CD4-positive, CD25-positive, alpha-beta regulatory T cell (primary cell): ENCODE measurements at regions not wholly inside any gene's neighbourhood (a gene's known extent, or its start where the extent isn't known, plus 50 kb on each side); places are given as distances from the start of the nearest gene placed in this dataset.

Experiments
- ATAC-seq, 2 donors: fragments of 150-1000 bp; cut with Tn5 transposase; one replicate each; pipeline ENCODE4 v1.10.0; 2021; ENCODE audit warnings: low read depth in 2 of 2, moderate number of reproducible peaks in 2 of 2, moderate library complexity in 1 of 2
- DNase-seq, 3 donors: peaks; one replicate each; pipeline versions ENCODE4 v3.0.0 to v3.0.0-alpha.2; 2012 to 2022; ENCODE audit warnings: mixed read lengths in 1 of 3
- H3K27ac ChIP-seq: one replicate; pipeline ENCODE4 v1.7.0; 2013; ENCODE audit warnings: mild to moderate bottlenecking, low read length; ENCODE audit not compliant: insufficient read depth, poor library complexity, severe bottlenecking
- H3K27me3 ChIP-seq: one replicate; pipeline ENCODE4 v1.7.0; 2013; ENCODE audit warnings: low read length; ENCODE audit not compliant: control insufficient read depth, insufficient read depth
- H3K36me3 ChIP-seq: one replicate; pipeline ENCODE4 v1.7.0; 2013; ENCODE audit warnings: mild to moderate bottlenecking, low read length, moderate library complexity; ENCODE audit not compliant: control insufficient read depth, insufficient read depth
- H3K4me1 ChIP-seq: 2 replicates; pipeline ENCODE4 v1.7.0; 2013; ENCODE audit warnings: mild to moderate bottlenecking, low read length; ENCODE audit not compliant: insufficient read depth, control insufficient read depth, poor library complexity, severe bottlenecking
- H3K4me3 ChIP-seq: one replicate; pipeline ENCODE4 v1.7.0; 2013; ENCODE audit warnings: low read depth, mild to moderate bottlenecking, low read length, moderate library complexity
- H3K9me3 ChIP-seq, 2 experiments: 1 replicate in 1 of 2; 2 replicates in 1 of 2; pipeline ENCODE4 v1.7.0; 2013; ENCODE audit warnings: low read length in 2 of 2, mild to moderate bottlenecking in 1 of 2, moderate library complexity in 1 of 2; ENCODE audit not compliant: control insufficient read depth in 2 of 2
- H3K27ac Mint-ChIP-seq, 3 donors: one replicate each; pipeline ENCODE4 v1.8.0; 2020 to 2022; ENCODE audit warnings: mild to moderate bottlenecking in 3 of 3, mixed read lengths in 3 of 3, moderate library complexity in 2 of 3
- H3K27me3 Mint-ChIP-seq: one replicate; pipeline ENCODE4 v1.8.0; 2022; ENCODE audit warnings: mild to moderate bottlenecking, mixed read lengths
- H3K36me3 Mint-ChIP-seq: one replicate; pipeline ENCODE4 v1.8.0; 2020; ENCODE audit warnings: mixed read lengths
- H3K4me1 Mint-ChIP-seq, 4 donors: one replicate each; pipeline ENCODE4 v1.8.0; 2020 to 2022; ENCODE audit warnings: mixed read lengths in 4 of 4, mild to moderate bottlenecking in 1 of 4
- H3K4me3 Mint-ChIP-seq, 4 donors: one replicate each; pipeline ENCODE4 v1.8.0; 2020 to 2022; ENCODE audit warnings: mild to moderate bottlenecking in 4 of 4, mixed read lengths in 4 of 4, moderate library complexity in 3 of 4
- H3K9me3 Mint-ChIP-seq, 7 donors: one replicate each; pipeline ENCODE4 v1.8.0; 2020 to 2022; ENCODE audit warnings: mixed read lengths in 7 of 7, mild to moderate bottlenecking in 3 of 7, moderate library complexity in 2 of 7

DNA sequence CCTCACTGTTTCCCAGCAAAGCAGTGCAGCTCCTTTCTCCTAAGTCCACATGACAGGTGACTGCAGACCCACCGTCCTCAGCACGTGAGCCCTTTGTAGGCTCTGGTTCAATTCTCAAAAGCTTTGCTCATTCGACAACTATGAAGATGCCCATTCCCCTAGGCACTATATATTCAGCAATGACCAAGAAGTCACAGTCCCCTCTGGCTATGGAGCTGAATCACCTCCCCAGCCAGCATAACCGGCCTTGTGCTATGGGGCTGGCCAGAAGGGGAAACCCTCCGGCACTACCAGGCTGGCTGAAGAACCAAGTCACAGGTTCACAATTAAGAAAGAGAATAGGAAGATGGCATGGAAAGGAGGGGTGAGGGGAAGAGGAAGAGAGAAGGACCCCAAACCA is 139.7 kb downstream of the WSCD1 start:
- Histone ChIP-seq H3K4me3 (no peak overlapping the region), H3K9me3 (no peaks in the 10 kb centered on the region), H3K27me3 (no peaks in the 10 kb centered on the region), H3K4me1 (no peaks in the 10 kb centered on the region), H3K36me3 (no peaks in the 10 kb centered on the region), H3K27ac (no peak overlapping the region)
- peaks cover 0 to 5% (median 0%) of the 10 kb centered on the region in 7 donors for H3K9me3 Mint-ChIP-seq
- ATAC-seq (no peak), DNase-seq (no peak)
- no peaks in the 10 kb centered on the region for H3K27me3 Mint-ChIP-seq
- no peak overlapping the region for H3K27ac Mint-ChIP-seq
- no peak overlapping the region for H3K4me3 Mint-ChIP-seq
- H3K4me1 Mint-ChIP-seq: no peaks in the 10 kb centered on the region
- H3K36me3 Mint-ChIP-seq: no peaks in the 10 kb centered on the region

DNA sequence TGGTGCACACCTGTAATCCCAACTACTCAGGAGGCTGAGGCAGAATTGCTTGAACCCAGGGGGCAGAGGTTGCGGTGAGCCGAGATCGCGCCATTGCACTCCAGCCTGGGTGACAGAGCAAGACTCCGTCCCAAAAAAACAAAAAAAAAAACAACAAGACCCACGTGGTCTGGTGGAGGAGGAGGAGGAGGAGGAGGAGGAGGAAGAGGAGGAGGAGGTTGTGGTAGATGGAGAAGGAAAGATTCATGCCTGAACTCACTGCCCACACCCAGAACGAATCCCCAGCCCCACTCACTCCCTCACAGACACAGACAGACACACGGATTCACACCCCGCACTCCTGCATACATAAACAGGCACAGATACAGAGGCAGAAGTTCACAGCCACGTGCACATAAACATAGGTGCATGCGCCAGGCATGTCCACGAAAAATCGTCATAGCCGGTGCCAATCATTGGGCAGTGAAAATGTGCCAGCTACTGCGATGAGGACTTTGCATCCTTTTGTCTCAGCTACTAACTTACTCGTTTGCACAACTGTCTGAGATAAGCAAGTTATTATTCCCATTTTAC is 138.5 kb downstream of the WSCD1 start:
- no peak for ATAC-seq

DNA sequence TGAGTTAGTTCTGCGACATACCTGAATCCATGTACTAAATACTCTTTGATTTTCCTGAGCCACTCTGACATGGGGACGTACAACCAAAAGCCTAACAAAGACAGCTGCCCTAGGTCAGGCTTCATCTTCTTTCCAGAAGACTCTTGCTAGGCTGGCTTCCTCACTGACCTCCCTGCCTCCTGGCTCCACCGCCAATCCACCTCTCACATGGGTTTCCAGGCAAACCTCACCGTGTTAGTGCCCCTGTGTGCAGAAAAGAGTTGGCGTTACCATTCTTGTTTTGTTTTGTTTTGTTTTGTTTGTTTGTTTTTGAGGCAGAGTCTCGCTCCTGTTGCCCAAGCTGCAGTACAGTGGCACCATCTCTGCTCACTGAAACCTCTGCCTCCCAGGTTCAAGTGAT is 135.3 kb downstream of the WSCD1 start:
- no peaks in the 10 kb centered on the region for H3K36me3 Mint-ChIP-seq
- Histone ChIP-seq H3K27ac (no peak overlapping the region), H3K4me1 (no peaks in the 10 kb centered on the region), H3K4me3 (no peak overlapping the region), H3K36me3 (no peaks in the 10 kb centered on the region), H3K27me3 (no peaks in the 10 kb centered on the region), H3K9me3 (no peaks in the 10 kb centered on the region)
- no peaks in the 10 kb centered on the region for H3K27me3 Mint-ChIP-seq
- DNase-seq (no peak), ATAC-seq (no peak)
- H3K4me1 Mint-ChIP-seq: no peaks in the 10 kb centered on the region
- H3K27ac Mint-ChIP-seq: no peak overlapping the region
- no peak overlapping the region for H3K4me3 Mint-ChIP-seq
- H3K9me3 Mint-ChIP-seq: no peaks in the 10 kb centered on the region

More for the DNA sequence above, 138.5 kb downstream of the WSCD1 start:
- Mint-ChIP-seq H3K4me3 (no peak overlapping the region), H3K27me3 (no peaks in the 10 kb centered on the region), H3K27ac (no peak overlapping the region), H3K36me3 (no peaks in the 10 kb centered on the region), H3K9me3 (peaks cover 0 to 5% (median 0%) of the 10 kb centered on the region in 7 donors), H3K4me1 (no peaks in the 10 kb centered on the region)
- Histone ChIP-seq H3K9me3 (no peaks in the 10 kb centered on the region), H3K27ac (no peak overlapping the region), H3K4me3 (no peak overlapping the region), H3K36me3 (no peaks in the 10 kb centered on the region), H3K4me1 (no peaks in the 10 kb centered on the region), H3K27me3 (no peaks in the 10 kb centered on the region)
- no peak for DNase-seq

DNA sequence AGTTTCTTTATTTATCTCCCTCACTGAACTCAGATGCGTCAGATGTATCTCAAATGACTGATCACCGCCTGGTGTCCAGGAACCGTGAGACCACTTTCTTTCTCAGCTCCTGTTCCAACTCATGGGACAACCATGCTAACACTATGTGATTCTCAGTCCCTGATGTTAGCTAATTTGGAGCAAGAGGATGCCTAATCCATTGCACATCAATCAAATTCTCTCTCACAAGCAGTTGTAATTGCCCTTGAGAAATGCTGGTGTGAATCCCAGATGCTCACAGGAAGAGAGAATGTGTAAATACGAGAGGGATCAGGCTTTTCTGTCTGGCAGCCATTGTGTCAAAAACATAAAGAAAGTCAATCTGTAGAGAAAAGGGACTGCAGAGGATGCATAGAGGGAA is 134.9 kb downstream of the WSCD1 start:
- Mint-ChIP-seq H3K27me3 (no peaks in the 10 kb centered on the region), H3K4me3 (no peak overlapping the region), H3K36me3 (no peaks in the 10 kb centered on the region), H3K4me1 (no peaks in the 10 kb centered on the region), H3K9me3 (no peaks in the 10 kb centered on the region), H3K27ac (no peak overlapping the region)
- Histone ChIP-seq H3K27ac (no peak overlapping the region), H3K36me3 (no peaks in the 10 kb centered on the region), H3K4me3 (no peak overlapping the region), H3K4me1 (no peaks in the 10 kb centered on the region), H3K9me3 (no peaks in the 10 kb centered on the region), H3K27me3 (no peaks in the 10 kb centered on the region)
- DNase-seq (no peak), ATAC-seq (no peak)

DNA sequence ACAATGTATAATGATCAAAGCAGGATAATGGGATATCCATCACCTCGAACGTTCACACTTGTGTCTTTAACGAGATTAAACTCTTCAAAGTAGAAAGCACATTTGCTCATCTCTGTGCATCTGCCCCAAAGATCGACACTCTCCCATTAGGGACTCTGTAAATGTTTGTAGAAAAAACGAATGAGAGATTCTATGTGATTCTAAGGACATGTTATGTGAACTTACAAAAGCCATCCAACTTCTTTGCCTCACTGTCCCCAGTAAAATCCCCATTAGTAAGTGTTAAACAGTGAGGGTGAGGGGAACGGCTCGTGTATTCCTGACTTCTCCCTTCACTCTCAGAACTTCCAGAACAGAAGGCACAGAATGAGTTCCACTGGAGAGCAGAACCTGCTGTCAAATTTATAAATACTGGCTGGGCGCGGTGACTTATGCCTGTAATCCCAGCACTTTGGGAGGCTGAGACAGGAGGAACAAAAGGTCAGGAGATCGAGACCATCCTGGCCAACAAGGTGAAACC is 134.1 kb downstream of the WSCD1 start:
- Mint-ChIP-seq H3K27me3 (no peaks in the 10 kb centered on the region), H3K27ac (no peak overlapping the region), H3K4me1 (no peaks in the 10 kb centered on the region), H3K4me3 (no peak overlapping the region), H3K9me3 (peaks cover 0 to 2% (median 0%) of the 10 kb centered on the region in 7 donors), H3K36me3 (no peaks in the 10 kb centered on the region)
- H3K9me3 ChIP-seq: no peaks in the 10 kb centered on the region
- H3K4me3 ChIP-seq: no peak overlapping the region
- no peak overlapping the region for H3K27ac ChIP-seq
- H3K4me1 ChIP-seq: no peaks in the 10 kb centered on the region
- DNase-seq (no peak), ATAC-seq (no peak)
- H3K36me3 ChIP-seq: no peaks in the 10 kb centered on the region
- peaks cover under 1% of the 10 kb centered on the region for H3K27me3 ChIP-seq

- Mint-ChIP-seq H3K4me1 (peaks cover 0 to 1% (median 0%) of the 10 kb centered on the region in 4 donors), H3K9me3 (peaks cover 0 to 7% (median 5%) of the 10 kb centered on the region in 7 donors), H3K27me3 (no peaks in the 10 kb centered on the region), H3K4me3 (no peak overlapping the region), H3K27ac (no peak overlapping the region), H3K36me3 (no peaks in the 10 kb centered on the region)
- Histone ChIP-seq H3K9me3 (no peaks in the 10 kb centered on the region), H3K4me1 (no peaks in the 10 kb centered on the region), H3K27ac (no peak overlapping the region), H3K4me3 (no peak overlapping the region), H3K27me3 (peaks cover 3% of the 10 kb centered on the region), H3K36me3 (no peaks in the 10 kb centered on the region)
- no peak for ATAC-seq
- no peak for DNase-seq
These were observed 126.2 kb downstream of the WSCD1 start for GRCh38 chr17:6196355-6196754.

DNA sequence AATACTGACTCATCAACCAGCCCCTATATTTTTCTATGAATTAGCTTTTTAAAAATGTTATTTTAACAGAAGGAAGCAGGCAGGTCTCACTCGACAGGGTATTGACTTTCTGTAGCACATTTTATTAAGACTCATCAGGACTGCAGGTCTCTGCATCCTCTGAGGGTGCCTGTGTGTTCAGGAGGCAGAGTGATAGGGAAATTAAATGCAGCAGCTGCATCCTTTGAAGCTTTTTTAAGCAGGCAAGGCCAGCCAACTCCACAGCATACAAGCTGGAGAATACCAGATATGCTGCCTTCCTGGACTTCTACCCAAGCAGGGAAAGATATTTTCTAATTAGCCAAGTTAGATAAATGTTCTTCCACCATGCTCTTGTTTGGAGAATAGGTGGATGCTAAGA is 124.9 kb downstream of the WSCD1 start:
- Histone ChIP-seq H3K4me3 (no peak overlapping the region), H3K27ac (no peak overlapping the region), H3K27me3 (peaks cover 3% of the 10 kb centered on the region), H3K4me1 (no peaks in the 10 kb centered on the region), H3K36me3 (no peaks in the 10 kb centered on the region), H3K9me3 (no peaks in the 10 kb centered on the region)
- H3K4me1 Mint-ChIP-seq: peaks cover 0 to 1% (median 0%) of the 10 kb centered on the region in 4 donors
- no peaks in the 10 kb centered on the region for H3K27me3 Mint-ChIP-seq
- no peak overlapping the region for H3K4me3 Mint-ChIP-seq
- H3K9me3 Mint-ChIP-seq: peaks cover 0 to 7% (median 5%) of the 10 kb centered on the region in 7 donors
- DNase-seq: no peak
- H3K36me3 Mint-ChIP-seq: no peaks in the 10 kb centered on the region
- ATAC-seq: no peak
- no peak overlapping the region for H3K27ac Mint-ChIP-seq
